Fibroblast of lung (primary cell): ENCODE measurements at regions not wholly inside any gene's neighbourhood (a gene's known extent, or its start where the extent isn't known, plus 50 kb on each side); places are given as distances from the start of the nearest gene placed in this dataset.

Experiments
- DNase-seq, 2 donors: peaks; one replicate each; pipeline versions ENCODE4 v3.0.0 to v3.0.0-alpha.2; 2010; ENCODE audit warnings: low read depth in 2 of 2
- H2AFZ ChIP-seq: 2 replicates; pipeline ENCODE4 v1.5.1; 2012; ENCODE audit warnings: low read length, control low read depth, inconsistent platforms
- H3K27ac ChIP-seq: 2 replicates; pipeline ENCODE4 v1.5.1; 2011; ENCODE audit warnings: low read length, control low read depth; ENCODE audit not compliant: insufficient read depth
- H3K27me3 ChIP-seq: 2 replicates; pipeline ENCODE4 v1.5.1; 2011; ENCODE audit warnings: mild to moderate bottlenecking, low read length; ENCODE audit not compliant: control insufficient read depth, insufficient read depth
- H3K36me3 ChIP-seq: 2 replicates; pipeline ENCODE4 v1.5.1; 2011; ENCODE audit warnings: low read length; ENCODE audit not compliant: control insufficient read depth, insufficient read depth
- H3K4me1 ChIP-seq: 2 replicates; pipeline ENCODE4 v1.5.1; 2011; ENCODE audit warnings: low read length; ENCODE audit not compliant: control insufficient read depth, insufficient read depth; ENCODE audit errors: extremely low read depth
- H3K4me2 ChIP-seq: 2 replicates; pipeline ENCODE4 v1.5.1; 2011; ENCODE audit warnings: low read length, control low read depth; ENCODE audit not compliant: insufficient read depth; ENCODE audit errors: extremely low read depth
- H3K4me3 ChIP-seq, 4 experiments: fragments of 200-600 bp in 1 of 4; sonication (generic) in 1 of 4; replicated peaks in 1 of 4; 2 replicates each; pipeline ENCODE4 v1.5.1; 2011 to 2016; ENCODE audit warnings: low read length in 4 of 4, low read depth in 3 of 4, mild to moderate bottlenecking in 3 of 4, control low read depth in 2 of 4, inconsistent platforms in 1 of 4, mixed read lengths in 1 of 4; ENCODE audit not compliant: insufficient read depth in 1 of 4; ENCODE audit errors: control extremely low read depth in 1 of 4
- H3K79me2 ChIP-seq: 2 replicates; pipeline ENCODE4 v1.5.1; 2012; ENCODE audit warnings: mild to moderate bottlenecking, low read length, inconsistent platforms; ENCODE audit not compliant: control insufficient read depth, insufficient read depth
- H3K9ac ChIP-seq: 2 replicates; pipeline ENCODE4 v1.5.1; 2011; ENCODE audit warnings: mild to moderate bottlenecking, low read length, control low read depth; ENCODE audit not compliant: insufficient read depth
- H3K9me3 ChIP-seq: 2 replicates; pipeline ENCODE4 v1.5.1; 2012; ENCODE audit warnings: low read depth, low read length; ENCODE audit not compliant: control insufficient read depth, insufficient read depth
- H4K20me1 ChIP-seq: 2 replicates; pipeline ENCODE4 v1.5.1; 2011; ENCODE audit warnings: low read length; ENCODE audit not compliant: control insufficient read depth, insufficient read depth; ENCODE audit errors: extremely low read depth
- EZH2 ChIP-seq: IDR thresholded peaks from 2 replicates; pipeline ENCODE4 v1.5.1; 2012; ENCODE audit warnings: low read length, control low read depth, mild to moderate bottlenecking; ENCODE audit errors: missing control alignments
- TF ChIP-seq, protein P1 (sequence below), 2 donors: IDR thresholded peaks in 1 of 2; conservative IDR thresholded peaks in 1 of 2; 1 replicate in 1 of 2; 2 replicates in 1 of 2; pipeline ENCODE4 v1.5.1; 2011 to 2012; ENCODE audit warnings: low read length in 2 of 2, control low read depth in 1 of 2, inconsistent platforms in 1 of 2, low read depth in 1 of 2, mild to moderate bottlenecking in 1 of 2

- Histone ChIP-seq H4K20me1 (no peaks in the 10 kb centered on the region), H3K4me1 (no peaks in the 10 kb centered on the region), H3K9ac (no peak overlapping the region), H2AFZ (no peak overlapping the region), H3K79me2 (no peaks in the 10 kb centered on the region), H3K9me3 (no peaks in the 10 kb centered on the region), H3K27me3 (no peaks in the 10 kb centered on the region), H3K4me3 (no peak overlapping the region), H3K4me2 (no peak overlapping the region), H3K27ac (no peak overlapping the region), H3K36me3 (no peaks in the 10 kb centered on the region)
- no peak for TF ChIP-seq EZH2
- TF ChIP-seq, protein P1, sequence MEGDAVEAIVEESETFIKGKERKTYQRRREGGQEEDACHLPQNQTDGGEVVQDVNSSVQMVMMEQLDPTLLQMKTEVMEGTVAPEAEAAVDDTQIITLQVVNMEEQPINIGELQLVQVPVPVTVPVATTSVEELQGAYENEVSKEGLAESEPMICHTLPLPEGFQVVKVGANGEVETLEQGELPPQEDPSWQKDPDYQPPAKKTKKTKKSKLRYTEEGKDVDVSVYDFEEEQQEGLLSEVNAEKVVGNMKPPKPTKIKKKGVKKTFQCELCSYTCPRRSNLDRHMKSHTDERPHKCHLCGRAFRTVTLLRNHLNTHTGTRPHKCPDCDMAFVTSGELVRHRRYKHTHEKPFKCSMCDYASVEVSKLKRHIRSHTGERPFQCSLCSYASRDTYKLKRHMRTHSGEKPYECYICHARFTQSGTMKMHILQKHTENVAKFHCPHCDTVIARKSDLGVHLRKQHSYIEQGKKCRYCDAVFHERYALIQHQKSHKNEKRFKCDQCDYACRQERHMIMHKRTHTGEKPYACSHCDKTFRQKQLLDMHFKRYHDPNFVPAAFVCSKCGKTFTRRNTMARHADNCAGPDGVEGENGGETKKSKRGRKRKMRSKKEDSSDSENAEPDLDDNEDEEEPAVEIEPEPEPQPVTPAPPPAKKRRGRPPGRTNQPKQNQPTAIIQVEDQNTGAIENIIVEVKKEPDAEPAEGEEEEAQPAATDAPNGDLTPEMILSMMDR (conservative IDR thresholded peaks at IDR 0.05 in 1 of 2, IDR thresholded peaks at IDR 0.05 in 1 of 2; ENCODE audit: low read depth in 1 of 2, low read length in 2 of 2) = no peak
- DNase-seq = no peak
These were observed 491.9 kb upstream of the KCNMB2 start for GRCh38 chr3:178044320-178044719.

DNA sequence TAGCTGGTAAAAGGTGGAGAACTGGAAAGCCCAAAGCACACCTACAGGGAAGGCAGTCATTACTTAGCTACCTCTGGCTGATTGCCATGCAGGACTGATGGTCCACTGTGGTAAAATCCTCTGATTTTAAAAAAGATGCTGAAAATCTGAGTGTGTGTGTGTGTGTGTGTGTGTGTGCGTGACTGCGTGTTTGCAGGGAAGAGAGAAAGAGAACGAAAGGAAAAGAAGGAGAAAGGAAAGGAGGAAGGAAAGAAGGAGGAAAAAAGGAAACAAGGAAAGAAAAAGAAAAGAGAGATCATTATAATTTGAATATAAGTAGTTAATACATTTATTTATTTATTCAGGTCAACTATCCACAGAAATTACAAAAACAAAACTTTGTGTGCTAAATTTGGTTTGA lies 488.7 kb upstream of the KCNMB2 start:
- H3K36me3 ChIP-seq = no peaks in the 10 kb centered on the region
- H3K79me2 ChIP-seq = no peaks in the 10 kb centered on the region
- no peak overlapping the region for H3K4me2 ChIP-seq
- no peak overlapping the region for H2AFZ ChIP-seq
- H3K27ac ChIP-seq = no peak overlapping the region
- no peak for DNase-seq
- TF ChIP-seq, protein P1 (conservative IDR thresholded peaks at IDR 0.05 in 1 of 2, IDR thresholded peaks at IDR 0.05 in 1 of 2; ENCODE audit: low read depth in 1 of 2, low read length in 2 of 2) = no peak
- no peak for TF ChIP-seq EZH2
- no peaks in the 10 kb centered on the region for H4K20me1 ChIP-seq
- H3K9ac ChIP-seq = no peak overlapping the region
- H3K4me1 ChIP-seq = no peaks in the 10 kb centered on the region
- no peaks in the 10 kb centered on the region for H3K9me3 ChIP-seq
- H3K27me3 ChIP-seq = no peaks in the 10 kb centered on the region
- no peak overlapping the region for H3K4me3 ChIP-seq

DNA sequence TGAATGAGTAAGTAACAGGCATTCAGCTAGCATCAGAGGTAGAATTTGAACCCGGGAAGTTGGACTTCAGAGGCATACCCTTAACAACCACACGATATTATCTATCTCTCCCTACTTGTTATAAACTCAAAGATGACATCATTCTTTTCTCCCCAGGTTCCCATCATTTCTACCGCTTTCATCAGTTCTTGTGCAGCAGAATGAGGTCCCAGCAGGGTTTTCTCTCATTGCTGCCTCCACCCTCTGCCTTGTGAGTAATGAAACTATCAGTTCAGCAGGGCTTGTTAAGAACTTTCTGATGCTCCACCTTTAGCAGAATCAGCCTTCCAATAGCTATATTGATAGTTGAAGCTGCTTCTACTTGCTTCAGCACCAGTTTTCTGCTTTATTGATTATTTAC lies 487.5 kb upstream of the KCNMB2 start:
- Histone ChIP-seq H3K27ac (no peak overlapping the region), H2AFZ (no peak overlapping the region), H3K9ac (no peak overlapping the region), H3K79me2 (no peaks in the 10 kb centered on the region), H3K9me3 (no peaks in the 10 kb centered on the region), H3K4me3 (no peak overlapping the region), H3K4me1 (no peaks in the 10 kb centered on the region), H3K4me2 (no peak overlapping the region), H3K36me3 (no peaks in the 10 kb centered on the region), H4K20me1 (no peaks in the 10 kb centered on the region), H3K27me3 (no peaks in the 10 kb centered on the region)
- TF ChIP-seq EZH2 = no peak
- TF ChIP-seq, protein P1 (conservative IDR thresholded peaks at IDR 0.05 in 1 of 2, IDR thresholded peaks at IDR 0.05 in 1 of 2; ENCODE audit: low read depth in 1 of 2, low read length in 2 of 2) = no peak
- DNase-seq = peak in 1 of 2 donors; percentile 34
